Non-pigmented ciliary epithelial cell (primary cell): ENCODE measurements at regions not wholly inside any gene's neighbourhood (a gene's known extent, or its start where the extent isn't known, plus 50 kb on each side); places are given as distances from the start of the nearest gene placed in this dataset.
"Not testable (repeated sequence)": the region's sequence is repeated elsewhere in the genome, so short reads cannot be mapped to it uniquely, and the experiment has no call there.

Source experiments
- DNase-seq: peaks from one replicate; pipeline ENCODE4 v3.0.0-alpha.2; 2010; ENCODE audit warnings: low read depth

GRCh38 chr3:14252321-14253021, 73.9 kb downstream of the LSM3 start:
- no peak for DNase-seq

GRCh38 chr3:14253022-14253706, 74.5 kb downstream of the LSM3 start:
- DNase-seq = no peak

- DNase-seq = no peak
Measured at GRCh38 chr3:14253707-14254382, 75.2 kb downstream of the LSM3 start.

- no peak for DNase-seq
Measured at GRCh38 chr3:14254812-14255702, 76.4 kb downstream of the LSM3 start.

- DNase-seq = no peak
Measured at GRCh38 chr3:14256046-14256445, 77.4 kb downstream of the LSM3 start.

- no peak for DNase-seq
Measured at GRCh38 chr3:14256561-14257342, 78.1 kb downstream of the LSM3 start.

- no peak for DNase-seq
Measured at GRCh38 chr3:14258906-14259904, 80.6 kb downstream of the LSM3 start.

GRCh38 chr3:14260463-14260862, 81.8 kb downstream of the LSM3 start:
- no peak for DNase-seq

- DNase-seq = no peak
Measured at GRCh38 chr3:14261229-14261628, 82.6 kb downstream of the LSM3 start.

GRCh38 chr3:14262212-14262611, 83.6 kb downstream of the LSM3 start:
- no peak for DNase-seq

GRCh38 chr3:14262867-14263266, 84.2 kb downstream of the LSM3 start:
- DNase-seq = no peak

GRCh38 chr3:14263317-14264005, 84.8 kb downstream of the LSM3 start:
- DNase-seq = no peak

- DNase-seq = no peak
Measured at GRCh38 chr3:14265246-14265962, 86.8 kb downstream of the LSM3 start.

- peak; percentile 72 for DNase-seq
Measured at GRCh38 chr3:14266361-14266760, 87.7 kb downstream of the LSM3 start.

- DNase-seq = no peak
Measured at GRCh38 chr3:14267976-14268375, 89.4 kb downstream of the LSM3 start.

- no peak for DNase-seq
Measured at GRCh38 chr3:14268897-14269296, 90.3 kb downstream of the LSM3 start.

- DNase-seq = not testable (repeated sequence)
Measured at GRCh38 chr3:14272041-14272958, 93.7 kb downstream of the LSM3 start.
